ENCODE measurements at regions not wholly inside any gene's neighbourhood (a gene's known extent, or its start where the extent isn't known, plus 50 kb on each side); places are given as distances from the start of the nearest gene placed in this dataset.

DNA sequence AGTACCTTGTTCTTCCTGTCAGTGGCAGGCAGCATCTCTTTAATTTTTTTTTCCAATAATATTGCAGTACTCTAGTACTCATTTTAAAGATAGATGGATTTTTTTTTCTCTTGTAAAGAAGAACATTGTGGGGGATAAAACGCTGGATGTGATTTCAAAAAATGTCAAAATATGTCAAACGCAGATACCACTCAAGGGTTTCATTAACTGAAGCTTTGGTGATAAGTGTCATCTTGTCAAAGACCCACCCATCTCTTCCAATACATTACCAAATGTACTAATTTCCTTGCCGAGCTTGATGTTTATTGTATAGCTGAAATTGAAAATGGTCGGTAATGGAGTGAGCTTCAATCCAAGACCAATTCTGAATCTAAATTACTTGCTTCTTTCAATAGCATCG, 332.4 kb upstream of the SOX2 start:
- Mint-ChIP-seq H3K4me1 (ENCODE audit: unreplicated experiment) (peaks cover 2% of the 10 kb centered on the region), H3K27me3 (ENCODE audit: unreplicated experiment) (no peaks in the 10 kb centered on the region), H3K27ac (ENCODE audit: unreplicated experiment) (no peak overlapping the region), H3K9me3 (ENCODE audit: unreplicated experiment) (no peaks in the 10 kb centered on the region), H3K4me3 (ENCODE audit: unreplicated experiment) (no peak overlapping the region), H3K36me3 (ENCODE audit: low read depth, unreplicated experiment) (no peaks in the 10 kb centered on the region)
- TF ChIP-seq, protein P1, sequence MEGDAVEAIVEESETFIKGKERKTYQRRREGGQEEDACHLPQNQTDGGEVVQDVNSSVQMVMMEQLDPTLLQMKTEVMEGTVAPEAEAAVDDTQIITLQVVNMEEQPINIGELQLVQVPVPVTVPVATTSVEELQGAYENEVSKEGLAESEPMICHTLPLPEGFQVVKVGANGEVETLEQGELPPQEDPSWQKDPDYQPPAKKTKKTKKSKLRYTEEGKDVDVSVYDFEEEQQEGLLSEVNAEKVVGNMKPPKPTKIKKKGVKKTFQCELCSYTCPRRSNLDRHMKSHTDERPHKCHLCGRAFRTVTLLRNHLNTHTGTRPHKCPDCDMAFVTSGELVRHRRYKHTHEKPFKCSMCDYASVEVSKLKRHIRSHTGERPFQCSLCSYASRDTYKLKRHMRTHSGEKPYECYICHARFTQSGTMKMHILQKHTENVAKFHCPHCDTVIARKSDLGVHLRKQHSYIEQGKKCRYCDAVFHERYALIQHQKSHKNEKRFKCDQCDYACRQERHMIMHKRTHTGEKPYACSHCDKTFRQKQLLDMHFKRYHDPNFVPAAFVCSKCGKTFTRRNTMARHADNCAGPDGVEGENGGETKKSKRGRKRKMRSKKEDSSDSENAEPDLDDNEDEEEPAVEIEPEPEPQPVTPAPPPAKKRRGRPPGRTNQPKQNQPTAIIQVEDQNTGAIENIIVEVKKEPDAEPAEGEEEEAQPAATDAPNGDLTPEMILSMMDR (IDR thresholded peaks at IDR 0.05; ENCODE audit: unreplicated experiment): no peak
- no peak for DNase-seq (ENCODE audit: low spot score)

DNA sequence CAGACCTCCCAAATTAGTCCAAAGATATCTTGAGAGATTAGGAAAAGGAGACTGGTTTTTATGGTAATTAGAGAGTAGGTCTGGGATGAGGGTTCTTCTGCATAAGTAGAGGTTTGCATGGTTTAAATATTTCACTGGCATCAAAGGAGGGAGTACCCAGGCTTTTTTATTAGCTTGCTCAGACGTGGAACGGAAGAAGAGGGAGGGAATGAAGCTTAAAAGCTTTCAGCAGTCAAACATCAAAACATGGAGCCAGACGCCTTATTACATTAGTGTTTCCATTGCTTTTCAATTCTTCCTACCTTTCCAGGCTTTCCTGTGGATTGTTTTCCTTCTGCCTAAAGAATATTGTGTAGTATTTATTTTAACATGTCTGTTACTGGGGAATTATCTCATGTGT, 342.1 kb upstream of the SOX2 start:
- H3K9me3 Mint-ChIP-seq (ENCODE audit: unreplicated experiment): no peaks in the 10 kb centered on the region
- H3K36me3 Mint-ChIP-seq (ENCODE audit: low read depth, unreplicated experiment): no peaks in the 10 kb centered on the region
- DNase-seq (ENCODE audit: low spot score): no peak
- no peak overlapping the region for H3K27ac Mint-ChIP-seq (ENCODE audit: unreplicated experiment)
- H3K4me1 Mint-ChIP-seq (ENCODE audit: unreplicated experiment): no peaks in the 10 kb centered on the region
- no peak overlapping the region for H3K4me3 Mint-ChIP-seq (ENCODE audit: unreplicated experiment)
- no peaks in the 10 kb centered on the region for H3K27me3 Mint-ChIP-seq (ENCODE audit: unreplicated experiment)
- TF ChIP-seq, protein P1 (IDR thresholded peaks at IDR 0.05; ENCODE audit: unreplicated experiment): no peak

DNA sequence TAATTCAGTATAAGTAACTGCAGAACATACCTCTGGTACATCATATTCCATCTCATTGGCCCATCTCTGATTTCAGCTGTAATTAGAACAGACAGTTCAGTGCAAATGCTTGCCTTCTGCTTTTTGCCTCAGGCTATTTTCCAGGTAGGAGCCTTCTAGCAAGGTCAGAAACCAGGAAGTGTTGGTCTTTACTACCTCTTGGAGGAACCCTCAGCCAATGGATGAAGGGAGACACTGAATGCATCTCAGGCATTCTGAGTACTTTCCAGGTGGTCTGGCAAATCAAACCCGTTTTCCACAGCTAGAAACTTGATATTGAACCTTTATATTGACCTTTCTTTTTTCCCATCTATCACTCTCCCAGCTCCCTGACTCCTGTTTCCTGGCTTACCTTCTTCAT, 348.5 kb upstream of the SOX2 start:
- Mint-ChIP-seq H3K27me3 (ENCODE audit: unreplicated experiment) (no peaks in the 10 kb centered on the region), H3K27ac (ENCODE audit: unreplicated experiment) (no peak overlapping the region), H3K9me3 (ENCODE audit: unreplicated experiment) (no peaks in the 10 kb centered on the region), H3K4me1 (ENCODE audit: unreplicated experiment) (no peaks in the 10 kb centered on the region), H3K4me3 (ENCODE audit: unreplicated experiment) (no peak overlapping the region), H3K36me3 (ENCODE audit: low read depth, unreplicated experiment) (no peaks in the 10 kb centered on the region)
- TF ChIP-seq, protein P1 (IDR thresholded peaks at IDR 0.05; ENCODE audit: unreplicated experiment): no peak
- DNase-seq (ENCODE audit: low spot score): no peak

DNA sequence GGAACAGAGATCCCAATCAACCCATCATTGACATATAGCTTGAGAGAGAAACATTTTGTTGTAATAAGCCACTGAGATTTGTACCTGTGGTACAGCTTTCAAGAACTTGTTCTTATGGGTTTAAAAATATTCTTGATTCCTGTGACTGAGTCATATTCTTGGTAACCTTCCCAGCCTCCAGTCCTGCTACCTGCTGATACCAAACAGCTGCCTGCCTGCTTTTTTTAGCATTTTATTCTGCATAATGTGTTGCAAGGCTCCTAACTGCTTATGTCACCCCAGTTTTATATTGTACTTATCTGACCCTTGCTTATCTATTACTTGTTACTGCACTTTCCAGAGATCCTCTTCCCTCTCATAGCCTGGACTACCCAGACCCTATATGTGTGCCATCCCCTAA, 349.3 kb upstream of the SOX2 start:
- Mint-ChIP-seq H3K4me1 (ENCODE audit: unreplicated experiment) (no peaks in the 10 kb centered on the region), H3K27ac (ENCODE audit: unreplicated experiment) (no peak overlapping the region), H3K9me3 (ENCODE audit: unreplicated experiment) (no peaks in the 10 kb centered on the region), H3K27me3 (ENCODE audit: unreplicated experiment) (no peaks in the 10 kb centered on the region), H3K4me3 (ENCODE audit: unreplicated experiment) (no peak overlapping the region), H3K36me3 (ENCODE audit: low read depth, unreplicated experiment) (no peaks in the 10 kb centered on the region)
- TF ChIP-seq, protein P1 (IDR thresholded peaks at IDR 0.05; ENCODE audit: unreplicated experiment): no peak
- no peak for DNase-seq (ENCODE audit: low spot score)

DNA sequence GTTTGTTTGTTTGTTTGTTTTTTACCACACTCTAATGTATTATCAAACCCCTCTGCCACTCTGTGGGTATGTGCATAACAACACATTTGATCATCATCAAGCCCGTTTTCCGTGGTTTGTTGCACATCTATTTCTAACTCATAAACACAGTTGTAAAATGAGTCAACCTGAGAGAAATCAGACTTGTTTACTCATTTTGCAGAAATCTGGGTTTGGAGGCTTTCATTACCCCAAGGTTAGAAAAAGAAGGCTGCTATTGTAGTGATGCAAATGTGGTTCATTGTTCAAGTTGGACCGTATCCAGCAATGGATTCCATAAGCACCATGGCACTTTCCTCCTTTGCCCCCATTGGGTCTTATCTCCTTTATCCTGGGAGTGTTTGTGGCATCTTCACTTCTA, 353.2 kb upstream of the SOX2 start:
- Mint-ChIP-seq H3K9me3 (ENCODE audit: unreplicated experiment) (no peaks in the 10 kb centered on the region), H3K4me1 (ENCODE audit: unreplicated experiment) (no peaks in the 10 kb centered on the region), H3K36me3 (ENCODE audit: low read depth, unreplicated experiment) (no peaks in the 10 kb centered on the region), H3K27me3 (ENCODE audit: unreplicated experiment) (no peaks in the 10 kb centered on the region), H3K27ac (ENCODE audit: unreplicated experiment) (no peak overlapping the region), H3K4me3 (ENCODE audit: unreplicated experiment) (no peak overlapping the region)
- DNase-seq (ENCODE audit: low spot score): no peak
- TF ChIP-seq, protein P1 (IDR thresholded peaks at IDR 0.05; ENCODE audit: unreplicated experiment): no peak
